Hepatocyte (in vitro differentiated cells): ENCODE measurements at regions not wholly inside any gene's neighbourhood (a gene's known extent, or its start where the extent isn't known, plus 50 kb on each side); places are given as distances from the start of the nearest gene placed in this dataset.

Experiments used
- EZH2 ChIP-seq: fragments of 200-600 bp; sonication (generic); IDR thresholded peaks from 2 replicates; pipeline ENCODE4 v1.6.1; 2016; ENCODE audit warnings: antibody characterized with exemption, mild to moderate bottlenecking, borderline replicate concordance
- EZH2phosphoT487 ChIP-seq: fragments of 200-600 bp; sonication (generic); IDR thresholded peaks from one replicate; pipeline ENCODE4 v1.6.1; 2018; ENCODE audit warnings: antibody characterized with exemption, mild to moderate bottlenecking, low read depth, moderate library complexity; ENCODE audit not compliant: unreplicated experiment, severe bottlenecking
- TF ChIP-seq, protein P1 (sequence below): fragments of 200-600 bp; sonication (generic); IDR thresholded peaks from 2 replicates; pipeline ENCODE4 v1.5.1; 2016; ENCODE audit warnings: antibody characterized with exemption, mild to moderate bottlenecking; ENCODE audit not compliant: poor library complexity

DNA sequence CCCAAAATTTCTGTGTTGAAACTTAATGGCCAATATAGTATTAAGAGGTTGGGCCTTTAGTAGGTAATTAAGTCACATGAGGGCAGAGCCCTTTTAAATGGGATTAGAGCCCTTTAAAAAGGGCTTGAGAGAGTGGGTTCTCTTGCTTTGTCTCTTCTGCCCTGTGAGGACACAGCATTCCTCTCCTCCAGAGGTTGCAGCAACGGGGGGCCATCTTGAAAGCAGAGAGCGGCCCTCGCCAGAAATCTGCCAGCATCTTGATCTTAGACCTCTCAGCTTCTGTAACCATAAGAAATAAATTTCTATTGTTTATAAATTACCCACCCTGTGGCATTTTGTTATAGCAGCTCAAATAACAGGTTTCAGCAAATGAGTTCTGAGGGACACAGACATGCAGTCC is 305.0 kb upstream of the LRP1B start:
- TF ChIP-seq, protein P1, sequence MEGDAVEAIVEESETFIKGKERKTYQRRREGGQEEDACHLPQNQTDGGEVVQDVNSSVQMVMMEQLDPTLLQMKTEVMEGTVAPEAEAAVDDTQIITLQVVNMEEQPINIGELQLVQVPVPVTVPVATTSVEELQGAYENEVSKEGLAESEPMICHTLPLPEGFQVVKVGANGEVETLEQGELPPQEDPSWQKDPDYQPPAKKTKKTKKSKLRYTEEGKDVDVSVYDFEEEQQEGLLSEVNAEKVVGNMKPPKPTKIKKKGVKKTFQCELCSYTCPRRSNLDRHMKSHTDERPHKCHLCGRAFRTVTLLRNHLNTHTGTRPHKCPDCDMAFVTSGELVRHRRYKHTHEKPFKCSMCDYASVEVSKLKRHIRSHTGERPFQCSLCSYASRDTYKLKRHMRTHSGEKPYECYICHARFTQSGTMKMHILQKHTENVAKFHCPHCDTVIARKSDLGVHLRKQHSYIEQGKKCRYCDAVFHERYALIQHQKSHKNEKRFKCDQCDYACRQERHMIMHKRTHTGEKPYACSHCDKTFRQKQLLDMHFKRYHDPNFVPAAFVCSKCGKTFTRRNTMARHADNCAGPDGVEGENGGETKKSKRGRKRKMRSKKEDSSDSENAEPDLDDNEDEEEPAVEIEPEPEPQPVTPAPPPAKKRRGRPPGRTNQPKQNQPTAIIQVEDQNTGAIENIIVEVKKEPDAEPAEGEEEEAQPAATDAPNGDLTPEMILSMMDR = no peak
- no peak for TF ChIP-seq EZH2phosphoT487
- TF ChIP-seq EZH2 = no peak
